HG03432 (cell line): ENCODE measurements at regions not wholly inside any gene's neighbourhood (a gene's known extent, or its start where the extent isn't known, plus 50 kb on each side); places are given as distances from the start of the nearest gene placed in this dataset.

Experiments
- ATAC-seq: cut with Tn5 transposase; IDR thresholded peaks from one replicate; pipeline ENCODE4 v1.9.1; 2021; ENCODE audit warnings: mild to moderate bottlenecking, moderate library complexity; ENCODE audit not compliant: unreplicated experiment

GRCh38 chr11:88231894-88232482 lies 56.7 kb upstream of the RAB38 start:
- ATAC-seq, result peak; percentile 97

- ATAC-seq, result no peak
Observed at GRCh38 chr11:88229303-88229702, 54.1 kb upstream of the RAB38 start.
